ENCODE measurements at regions not wholly inside any gene's neighbourhood (a gene's known extent, or its start where the extent isn't known, plus 50 kb on each side); places are given as distances from the start of the nearest gene placed in this dataset.

DNA sequence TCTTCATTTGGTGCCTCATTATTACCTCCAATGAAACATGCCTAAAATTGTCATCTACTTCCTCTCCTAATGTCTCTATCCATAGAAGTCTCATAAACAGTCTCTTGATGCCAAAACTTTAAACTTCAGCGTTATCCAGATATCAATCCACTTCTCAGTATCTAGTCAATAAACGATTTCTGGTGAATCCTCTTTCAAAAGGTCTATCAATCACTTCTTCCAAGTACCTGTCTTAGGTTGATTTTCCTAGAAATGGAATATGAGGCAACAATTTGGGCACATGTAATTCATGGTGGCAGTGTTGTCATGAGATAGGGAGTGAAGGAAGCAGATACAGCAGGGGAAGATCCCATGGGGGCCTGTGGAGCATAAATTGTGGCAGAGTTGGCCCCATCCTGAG is 348.5 kb upstream of the POU1F1 start:
- Histone ChIP-seq H3K9me3 (peaks cover 0 to 8% (median 0%) of the 10 kb centered on the region in 4 donors), H3K36me3 (no peaks in the 10 kb centered on the region), H3K4me1 (no peaks in the 10 kb centered on the region), H3K27me3 (no peaks in the 10 kb centered on the region), H3K4me3 (no peak overlapping the region), H3K27ac (no peak overlapping the region)
- WGBS, 2 donors, result 77 to 88% methylated on average over 2 of the region's 2 CpGs
- TF ChIP-seq, protein P1, sequence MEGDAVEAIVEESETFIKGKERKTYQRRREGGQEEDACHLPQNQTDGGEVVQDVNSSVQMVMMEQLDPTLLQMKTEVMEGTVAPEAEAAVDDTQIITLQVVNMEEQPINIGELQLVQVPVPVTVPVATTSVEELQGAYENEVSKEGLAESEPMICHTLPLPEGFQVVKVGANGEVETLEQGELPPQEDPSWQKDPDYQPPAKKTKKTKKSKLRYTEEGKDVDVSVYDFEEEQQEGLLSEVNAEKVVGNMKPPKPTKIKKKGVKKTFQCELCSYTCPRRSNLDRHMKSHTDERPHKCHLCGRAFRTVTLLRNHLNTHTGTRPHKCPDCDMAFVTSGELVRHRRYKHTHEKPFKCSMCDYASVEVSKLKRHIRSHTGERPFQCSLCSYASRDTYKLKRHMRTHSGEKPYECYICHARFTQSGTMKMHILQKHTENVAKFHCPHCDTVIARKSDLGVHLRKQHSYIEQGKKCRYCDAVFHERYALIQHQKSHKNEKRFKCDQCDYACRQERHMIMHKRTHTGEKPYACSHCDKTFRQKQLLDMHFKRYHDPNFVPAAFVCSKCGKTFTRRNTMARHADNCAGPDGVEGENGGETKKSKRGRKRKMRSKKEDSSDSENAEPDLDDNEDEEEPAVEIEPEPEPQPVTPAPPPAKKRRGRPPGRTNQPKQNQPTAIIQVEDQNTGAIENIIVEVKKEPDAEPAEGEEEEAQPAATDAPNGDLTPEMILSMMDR (IDR thresholded peaks at IDR 0.05), result no peak
- no peak for TF ChIP-seq POLR2A (IDR thresholded peaks at IDR 0.05)
- TF ChIP-seq EP300 (IDR thresholded peaks at IDR 0.05), result no peak
- DNase-seq (ENCODE audit: low spot score in 2 of 2), result no peak

DNA sequence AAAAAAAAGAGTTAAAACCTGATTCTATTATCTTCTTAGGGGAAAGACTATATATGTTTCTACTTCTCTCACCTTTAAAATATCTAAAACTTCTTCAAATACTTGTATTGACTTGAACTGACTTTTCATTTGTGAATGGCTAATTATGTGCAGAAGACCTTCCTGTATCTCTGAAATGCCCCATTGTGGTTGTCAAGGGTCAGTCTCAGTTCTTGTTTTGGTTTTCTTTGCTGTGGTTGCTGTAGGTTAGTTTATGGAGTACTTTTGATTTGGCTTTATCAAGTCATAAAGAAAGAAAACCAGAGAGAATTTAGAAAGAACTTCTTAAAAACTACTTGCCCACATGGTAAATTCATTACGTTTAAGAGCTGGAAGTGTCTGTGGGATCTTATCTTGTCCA is 345.3 kb upstream of the POU1F1 start:
- H3K27me3 ChIP-seq, result no peaks in the 10 kb centered on the region
- TF ChIP-seq, protein P1 (IDR thresholded peaks at IDR 0.05), result no peak
- TF ChIP-seq POLR2A (IDR thresholded peaks at IDR 0.05) (no peak), EP300 (IDR thresholded peaks at IDR 0.05) (no peak)
- no peak for DNase-seq (ENCODE audit: low spot score in 2 of 2)
- no peaks in the 10 kb centered on the region for H3K9me3 ChIP-seq
- no peak overlapping the region for H3K27ac ChIP-seq
- no peaks in the 10 kb centered on the region for H3K36me3 ChIP-seq
- whole genome bisulfite sequencing, 2 donors, result 80% methylated on average over 1 of the region's 1 CpG
- H3K4me1 ChIP-seq, result no peaks in the 10 kb centered on the region
- H3K4me3 ChIP-seq, result no peak overlapping the region

DNA sequence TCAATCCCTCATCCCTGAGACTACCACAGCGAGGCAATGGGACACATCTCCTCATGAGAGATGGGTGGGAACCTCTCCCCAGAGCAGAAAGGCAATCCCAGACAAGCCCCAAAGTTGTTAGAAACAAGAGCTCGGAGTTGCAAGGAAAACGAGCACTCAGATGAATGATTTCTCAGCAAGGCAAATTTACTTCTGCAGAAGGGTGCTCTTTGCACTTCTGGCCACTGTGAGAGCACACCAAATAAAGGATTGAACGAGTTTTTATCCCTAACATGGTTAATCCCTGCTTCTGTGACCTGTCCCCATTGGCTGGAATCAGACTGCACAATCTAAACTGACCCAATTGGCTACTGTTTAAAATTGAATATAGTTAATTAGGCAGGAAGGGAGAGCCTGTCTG is 339.1 kb upstream of the POU1F1 start:
- Histone ChIP-seq H3K9me3 (peaks cover 0 to 11% (median 0%) of the 10 kb centered on the region in 4 donors), H3K27ac (no peak overlapping the region), H3K4me3 (no peak overlapping the region), H3K36me3 (no peaks in the 10 kb centered on the region), H3K4me1 (no peaks in the 10 kb centered on the region), H3K27me3 (no peaks in the 10 kb centered on the region)
- DNase-seq (ENCODE audit: low spot score in 2 of 2), result no peak
- WGBS, 2 donors, result 65 to 77% methylated on average over 4 of the region's 4 CpGs
- TF ChIP-seq, protein P1 (IDR thresholded peaks at IDR 0.05), result no peak
- TF ChIP-seq EP300 (IDR thresholded peaks at IDR 0.05) (no peak), POLR2A (IDR thresholded peaks at IDR 0.05) (no peak)

DNA sequence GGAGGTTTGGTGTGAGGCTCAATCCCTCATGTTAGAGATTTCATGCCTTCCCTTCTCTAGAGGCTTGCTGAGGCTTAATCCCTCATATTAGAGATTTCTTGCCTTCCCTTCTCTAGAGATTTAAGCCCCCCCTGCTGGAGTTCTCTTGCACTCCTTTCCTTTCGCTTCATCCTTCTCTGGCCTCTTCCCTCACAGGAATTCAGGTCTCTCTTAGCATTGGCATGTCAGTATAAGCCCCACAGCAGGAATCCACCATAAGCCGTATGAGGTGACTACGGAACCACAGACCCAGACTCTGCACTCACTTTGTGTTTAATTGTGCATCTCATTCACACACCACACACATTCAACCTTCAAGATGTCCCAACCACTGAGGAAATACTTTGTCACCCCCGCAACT is 338.6 kb upstream of the POU1F1 start:
- Histone ChIP-seq H3K36me3 (no peaks in the 10 kb centered on the region), H3K4me1 (no peaks in the 10 kb centered on the region), H3K4me3 (no peak overlapping the region), H3K9me3 (peaks cover 0 to 11% (median 0%) of the 10 kb centered on the region in 4 donors), H3K27ac (no peak overlapping the region), H3K27me3 (no peaks in the 10 kb centered on the region)
- no peak for DNase-seq (ENCODE audit: low spot score in 2 of 2)
- 91 to 96% methylated on average over 4 of the region's 4 CpGs for WGBS, 2 donors
- TF ChIP-seq EP300 (IDR thresholded peaks at IDR 0.05) (no peak), POLR2A (IDR thresholded peaks at IDR 0.05) (no peak)
- TF ChIP-seq, protein P1 (IDR thresholded peaks at IDR 0.05), result no peak

DNA sequence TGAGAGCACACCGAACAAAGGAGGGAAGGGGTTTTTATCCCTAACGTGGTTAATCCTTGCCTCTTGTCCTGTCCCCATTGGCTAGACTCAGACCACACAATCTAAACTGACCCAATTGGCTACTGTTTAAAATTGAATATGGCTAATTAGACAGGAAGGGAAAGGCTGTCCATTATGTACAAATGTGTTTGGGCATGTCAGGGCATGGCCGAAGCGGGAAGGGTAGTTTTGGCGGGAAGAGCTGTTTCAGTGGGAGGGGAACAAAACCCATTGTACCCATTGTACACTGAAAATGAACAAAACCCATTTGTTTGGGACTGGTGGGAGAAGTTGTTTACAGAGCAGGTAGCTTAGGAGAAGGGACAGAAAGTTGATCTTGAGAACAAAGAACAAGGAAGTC is 330.9 kb upstream of the POU1F1 start:
- no peaks in the 10 kb centered on the region for H3K36me3 ChIP-seq
- TF ChIP-seq, protein P1 (IDR thresholded peaks at IDR 0.05), result no peak
- TF ChIP-seq POLR2A (IDR thresholded peaks at IDR 0.05), result no peak
- TF ChIP-seq EP300 (IDR thresholded peaks at IDR 0.05), result no peak
- H3K27me3 ChIP-seq, result no peaks in the 10 kb centered on the region
- H3K4me1 ChIP-seq, result no peaks in the 10 kb centered on the region
- H3K27ac ChIP-seq, result no peak overlapping the region
- H3K9me3 ChIP-seq, result peaks cover 0 to 15% (median 0%) of the 10 kb centered on the region in 4 donors
- no peak for DNase-seq (ENCODE audit: low spot score in 2 of 2)
- H3K4me3 ChIP-seq, result no peak overlapping the region
- 89 to 90% methylated on average over 5 of the region's 5 CpGs for WGBS, 2 donors
